ENCODE measurements at regions not wholly inside any gene's neighbourhood (a gene's known extent, or its start where the extent isn't known, plus 50 kb on each side); places are given as distances from the start of the nearest gene placed in this dataset.

- CTCF ChIA-PET, result interaction anchor here (0.6 to 1.3 kb wide), 4 partner anchors 10 to 65 kb away, joined by 3 read pairs; no protein-coding TSS in a partner anchor
- no peaks in the 10 kb centered on the region for H3K4me1 ChIP-seq (ENCODE audit: control insufficient read depth, insufficient read depth, low read length)
- H3K27ac ChIP-seq (ENCODE audit: extremely low read depth, low read depth, low read length), result no peak overlapping the region
- no peaks in the 10 kb centered on the region for H3K9me3 ChIP-seq (ENCODE audit: control insufficient read depth, insufficient read depth, low read depth, low read length)
- no peak for TF ChIP-seq ZNF335 (tag by site-specific recombination; conservative IDR thresholded peaks at IDR 0.05)
- no peak for TF ChIP-seq PRDM4 (tag by site-specific recombination; IDR thresholded peaks at IDR 0.05)
- TF ChIP-seq ZBTB20 (tag by site-specific recombination; IDR thresholded peaks at IDR 0.05), result no peak
- no peak for TF ChIP-seq AEBP2 (tag by site-specific recombination; IDR thresholded peaks at IDR 0.05; ENCODE audit: borderline replicate concordance)
- no peak for TF ChIP-seq ZNF416 (tag by site-specific recombination; IDR thresholded peaks at IDR 0.05)
- no peak for TF ChIP-seq ZBTB11 (tag by site-specific recombination; conservative IDR thresholded peaks at IDR 0.05; ENCODE audit: low read depth)
- TF ChIP-seq IKZF3 (tag by site-specific recombination; IDR thresholded peaks at IDR 0.05), result no peak
- no peak for TF ChIP-seq ZNF580 (tag by site-specific recombination; IDR thresholded peaks at IDR 0.05)
- TF ChIP-seq ZNF624 (tag by site-specific recombination; IDR thresholded peaks at IDR 0.05), result no peak
- no peak for TF ChIP-seq ZFP3 (tag by site-specific recombination; IDR thresholded peaks at IDR 0.05; ENCODE audit: low read depth)
- TF ChIP-seq ZNF585B (tag by site-specific recombination; IDR thresholded peaks at IDR 0.05), result no peak
- no peak for TF ChIP-seq PRDM1 (tag by site-specific recombination; IDR thresholded peaks at IDR 0.05)
- no peak for TF ChIP-seq ZNF426 (tag by site-specific recombination; IDR thresholded peaks at IDR 0.05)
- TF ChIP-seq ZNF221 (tag by site-specific recombination; IDR thresholded peaks at IDR 0.05; ENCODE audit: borderline replicate concordance), result no peak
- TF ChIP-seq HOXD13 (CRISPR knock-in tag; IDR thresholded peaks at IDR 0.05; ENCODE audit: borderline replicate concordance), result no peak
- TF ChIP-seq ZNF140 (tag by site-specific recombination; IDR thresholded peaks at IDR 0.05), result no peak
- TF ChIP-seq ZNF645 (tag by site-specific recombination; IDR thresholded peaks at IDR 0.05), result no peak
- no peak for TF ChIP-seq ZNF777 (tag by site-specific recombination; IDR thresholded peaks at IDR 0.05; ENCODE audit: borderline replicate concordance)
- TF ChIP-seq ZNF776 (tag by site-specific recombination; IDR thresholded peaks at IDR 0.05; ENCODE audit: borderline replicate concordance), result no peak
- H3K36me3 ChIP-seq (ENCODE audit: control insufficient read depth in 2 of 2, insufficient read depth in 1 of 2, low read length in 2 of 2), result no peaks in the 10 kb centered on the region
- no peak overlapping the region for H3K4me3 ChIP-seq (ENCODE audit: low read depth, low read length)
- POLR2A ChIA-PET, result no interaction called here
Measured at GRCh38 chr10:104556831-104557230, 84.3 kb upstream of the SORCS3 start.
